IPS-20b (cell line): ENCODE measurements at regions not wholly inside any gene's neighbourhood (a gene's known extent, or its start where the extent isn't known, plus 50 kb on each side); places are given as distances from the start of the nearest gene placed in this dataset.

Experiments
- H3K27ac ChIP-seq: one replicate; pipeline ENCODE4 v1.5.1; 2013; ENCODE audit warnings: low read length
- H3K27me3 ChIP-seq: 2 replicates; pipeline ENCODE4 v1.6.1; 2013; ENCODE audit warnings: mild to moderate bottlenecking, low read length, inconsistent platforms; ENCODE audit not compliant: insufficient read depth
- H3K36me3 ChIP-seq: 2 replicates; pipeline ENCODE4 v1.6.1; 2013; ENCODE audit warnings: low read depth, mild to moderate bottlenecking, inconsistent platforms, low read length, moderate library complexity; ENCODE audit not compliant: insufficient read depth
- H3K4me1 ChIP-seq: 2 replicates; pipeline ENCODE4 v1.6.1; 2013; ENCODE audit warnings: mild to moderate bottlenecking, control low read depth, inconsistent platforms, low read length, moderate library complexity; ENCODE audit not compliant: insufficient read depth
- H3K4me3 ChIP-seq: 2 replicates; pipeline ENCODE4 v1.5.1; 2013; ENCODE audit warnings: mild to moderate bottlenecking, low read length, inconsistent platforms
- H3K9ac ChIP-seq: 2 replicates; pipeline ENCODE4 v1.6.1; 2013; ENCODE audit warnings: low read depth, mild to moderate bottlenecking, inconsistent platforms, low read length, moderate library complexity
- H3K9me3 ChIP-seq: 2 replicates; pipeline ENCODE4 v1.6.1; 2013; ENCODE audit warnings: mild to moderate bottlenecking, low read depth, low read length, inconsistent platforms; ENCODE audit not compliant: insufficient read depth

GRCh38 chr9:117775591-117775990, 71.4 kb downstream of the TLR4 start:
- Histone ChIP-seq H3K9ac (no peak overlapping the region), H3K9me3 (no peaks in the 10 kb centered on the region), H3K27ac (no peak overlapping the region), H3K27me3 (no peaks in the 10 kb centered on the region), H3K4me1 (no peaks in the 10 kb centered on the region), H3K36me3 (no peaks in the 10 kb centered on the region), H3K4me3 (no peak overlapping the region)

DNA sequence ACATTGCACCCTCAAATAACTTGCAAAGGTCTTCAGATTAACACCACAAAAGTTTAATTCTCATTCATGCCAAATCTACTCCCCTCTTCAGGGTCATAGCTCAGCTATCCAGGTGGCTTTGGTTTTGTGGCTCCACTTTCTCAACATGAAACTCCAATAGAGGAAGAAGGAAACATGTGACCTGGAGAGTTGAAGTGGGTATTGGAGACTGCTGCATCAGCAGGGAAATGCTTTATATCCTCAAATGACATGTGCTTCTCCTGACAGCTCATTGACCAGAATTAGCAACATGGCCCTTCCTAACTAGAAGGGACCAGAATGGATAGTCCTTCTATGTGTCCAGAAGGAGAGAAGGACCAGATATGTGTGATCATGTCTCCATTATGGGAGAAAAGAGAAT, 73.6 kb downstream of the TLR4 start:
- no peak overlapping the region for H3K9ac ChIP-seq
- H3K27ac ChIP-seq = no peak overlapping the region
- H3K4me3 ChIP-seq = no peak overlapping the region
- no peaks in the 10 kb centered on the region for H3K9me3 ChIP-seq
- H3K36me3 ChIP-seq = no peaks in the 10 kb centered on the region
- no peaks in the 10 kb centered on the region; the same call in 1 of the 2 replicates for H3K4me1 ChIP-seq
- no peaks in the 10 kb centered on the region for H3K27me3 ChIP-seq

DNA sequence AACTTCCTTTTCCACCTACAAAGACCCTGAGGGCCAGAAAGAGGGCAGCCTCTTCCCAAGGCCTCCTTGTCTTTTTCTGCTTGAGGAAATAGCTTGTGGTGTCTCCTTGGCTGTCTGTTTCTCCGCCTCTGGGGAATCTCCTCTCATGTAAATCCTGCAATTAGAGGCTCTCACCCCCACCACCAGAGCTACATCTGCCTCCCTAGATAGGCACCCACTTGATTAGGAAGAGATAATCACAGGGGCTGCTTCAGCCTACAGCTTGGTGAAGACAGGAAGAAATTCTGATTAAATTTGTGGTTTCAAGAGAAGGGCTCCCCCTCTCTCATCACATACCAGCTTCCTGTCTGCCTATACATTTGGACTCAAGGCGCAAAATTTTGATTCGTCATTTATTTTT, 75.6 kb downstream of the TLR4 start:
- no peak overlapping the region for H3K9ac ChIP-seq
- H3K4me3 ChIP-seq = no peak overlapping the region
- H3K4me1 ChIP-seq = no peaks in the 10 kb centered on the region; the same call in 1 of the 2 replicates
- no peaks in the 10 kb centered on the region for H3K27me3 ChIP-seq
- H3K27ac ChIP-seq = no peak overlapping the region
- no peaks in the 10 kb centered on the region for H3K9me3 ChIP-seq
- no peaks in the 10 kb centered on the region for H3K36me3 ChIP-seq

DNA sequence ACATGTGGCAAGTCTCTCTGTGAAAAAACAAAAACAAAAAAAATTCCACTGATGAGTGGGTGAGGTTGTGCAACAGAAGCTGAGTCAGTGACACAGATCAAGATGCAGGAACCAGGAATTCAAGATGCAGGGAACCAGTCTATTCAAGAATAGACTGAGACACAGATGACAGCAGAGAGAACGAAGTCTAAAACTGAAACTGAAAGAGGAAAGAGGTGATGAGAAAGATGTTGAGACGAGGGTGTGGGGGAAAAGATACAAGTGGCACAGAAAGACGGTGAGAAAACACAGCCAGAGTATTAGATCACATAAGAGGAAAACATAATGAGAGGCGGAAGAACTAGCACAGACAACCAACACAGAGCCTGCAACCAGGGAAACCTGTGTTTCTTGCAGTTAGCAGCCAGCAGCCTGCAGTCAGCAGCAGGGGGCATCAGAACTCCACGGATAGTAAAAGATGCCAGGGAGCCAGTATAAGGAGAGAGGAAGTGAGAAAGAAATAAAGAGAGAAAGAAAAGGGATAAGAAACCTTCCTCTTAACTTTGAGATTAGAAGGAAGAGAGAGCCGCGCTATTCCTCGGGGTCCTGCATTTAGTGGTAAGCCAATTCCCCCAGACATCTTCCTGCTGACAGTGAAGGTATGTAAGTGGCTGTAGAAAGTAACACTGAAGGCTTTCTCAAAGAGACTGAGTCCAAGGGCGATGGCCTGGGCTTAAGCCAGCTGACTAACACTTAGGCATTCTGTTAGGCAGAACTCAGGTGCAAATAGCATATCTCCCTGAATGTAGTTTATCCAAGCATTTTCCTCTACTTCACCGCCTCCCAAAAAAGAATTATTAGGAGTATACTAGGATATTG, 79.0 kb downstream of the TLR4 start:
- no peak overlapping the region for H3K27ac ChIP-seq
- H3K27me3 ChIP-seq = no peaks in the 10 kb centered on the region
- no peak overlapping the region for H3K9ac ChIP-seq
- no peaks in the 10 kb centered on the region for H3K9me3 ChIP-seq
- H3K4me1 ChIP-seq = no peaks in the 10 kb centered on the region; the same call in 1 of the 2 replicates
- H3K4me3 ChIP-seq = no peak overlapping the region
- H3K36me3 ChIP-seq = no peaks in the 10 kb centered on the region

DNA sequence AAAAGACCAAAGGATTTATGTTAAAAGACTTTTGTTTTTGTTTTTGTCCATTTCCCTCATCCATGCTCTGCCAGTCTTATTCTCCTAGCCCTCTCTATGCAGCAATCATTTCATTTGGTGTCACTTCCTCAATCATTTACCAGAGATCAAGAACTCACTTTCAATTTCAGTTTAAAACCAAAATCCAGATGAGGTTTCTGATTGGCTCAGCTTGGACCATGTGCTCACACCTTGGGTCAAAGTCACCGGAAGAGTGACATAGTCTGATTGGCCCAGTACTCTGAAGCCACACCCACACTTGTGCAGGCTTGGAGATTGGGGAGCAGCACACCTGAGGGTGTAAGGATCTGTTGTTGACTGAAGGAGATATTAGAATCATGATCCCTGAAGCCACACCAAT, 79.6 kb downstream of the TLR4 start:
- no peak overlapping the region for H3K9ac ChIP-seq
- no peaks in the 10 kb centered on the region for H3K27me3 ChIP-seq
- H3K27ac ChIP-seq = no peak overlapping the region
- no peaks in the 10 kb centered on the region; the same call in 1 of the 2 replicates for H3K4me1 ChIP-seq
- H3K36me3 ChIP-seq = no peaks in the 10 kb centered on the region
- H3K4me3 ChIP-seq = no peak overlapping the region
- H3K9me3 ChIP-seq = no peaks in the 10 kb centered on the region

GRCh38 chr9:117784996-117785395, 80.8 kb downstream of the TLR4 start:
- Histone ChIP-seq H3K4me3 (no peak overlapping the region), H3K9me3 (no peaks in the 10 kb centered on the region), H3K27me3 (no peaks in the 10 kb centered on the region), H3K9ac (no peak overlapping the region), H3K4me1 (no peaks in the 10 kb centered on the region; the same call in 1 of the 2 replicates), H3K36me3 (no peaks in the 10 kb centered on the region), H3K27ac (no peak overlapping the region)

- H3K27ac ChIP-seq = no peak overlapping the region
- H3K4me3 ChIP-seq = no peak overlapping the region
- H3K27me3 ChIP-seq = no peaks in the 10 kb centered on the region
- H3K9me3 ChIP-seq = no peaks in the 10 kb centered on the region
- no peak overlapping the region for H3K9ac ChIP-seq
- H3K4me1 ChIP-seq = no peaks in the 10 kb centered on the region; the same call in 1 of the 2 replicates
- H3K36me3 ChIP-seq = no peaks in the 10 kb centered on the region
Measured at GRCh38 chr9:117787746-117788145, 83.5 kb downstream of the TLR4 start.

DNA sequence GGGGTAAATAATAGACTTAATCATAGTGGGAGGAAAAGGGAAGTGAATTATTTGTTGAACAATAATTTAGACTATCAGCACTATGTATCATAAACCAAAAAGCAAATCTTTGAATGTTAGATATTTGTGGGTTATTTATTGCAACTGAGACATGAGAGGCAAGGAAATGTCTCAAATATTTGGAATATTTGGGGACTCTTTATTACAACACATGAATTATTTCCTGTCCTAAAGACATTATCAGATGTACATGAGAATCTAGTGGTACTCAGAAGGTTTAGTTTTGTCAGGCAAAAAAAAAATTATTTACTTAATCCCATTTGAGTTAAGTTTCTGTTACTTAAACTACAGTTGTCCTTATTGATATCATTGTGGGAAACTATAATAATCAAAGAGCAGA, 91.1 kb downstream of the TLR4 start:
- H3K9me3 ChIP-seq = no peaks in the 10 kb centered on the region
- H3K36me3 ChIP-seq = no peaks in the 10 kb centered on the region
- no peaks in the 10 kb centered on the region for H3K27me3 ChIP-seq
- no peak overlapping the region for H3K4me3 ChIP-seq
- no peak overlapping the region for H3K9ac ChIP-seq
- no peaks in the 10 kb centered on the region; the same call in 1 of the 2 replicates for H3K4me1 ChIP-seq
- H3K27ac ChIP-seq = no peak overlapping the region

GRCh38 chr9:117796681-117797080, 92.5 kb downstream of the TLR4 start:
- Histone ChIP-seq H3K27me3 (no peaks in the 10 kb centered on the region), H3K9me3 (no peaks in the 10 kb centered on the region), H3K36me3 (no peaks in the 10 kb centered on the region), H3K27ac (no peak overlapping the region), H3K4me3 (no peak overlapping the region), H3K9ac (no peak overlapping the region), H3K4me1 (no peaks in the 10 kb centered on the region; the same call in 1 of the 2 replicates)

DNA sequence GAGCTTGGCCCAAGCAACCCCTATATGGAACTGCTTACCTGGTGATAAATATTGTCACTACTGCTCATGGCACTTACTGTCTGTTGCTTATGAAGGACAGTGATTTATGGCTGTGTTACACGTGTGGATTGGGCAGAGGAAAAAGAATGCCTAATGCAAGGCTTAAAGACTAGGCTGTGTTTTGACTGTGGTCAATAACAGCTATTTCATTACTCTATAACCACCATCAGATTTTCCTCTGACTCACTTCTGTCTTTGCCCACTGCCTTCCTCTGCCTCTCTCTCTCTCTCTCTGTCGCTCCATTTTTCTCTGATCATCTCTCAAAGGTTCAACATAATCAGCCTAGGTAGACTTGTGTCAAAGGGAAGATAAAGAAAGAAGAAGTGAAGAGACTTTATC, 96.2 kb downstream of the TLR4 start:
- Histone ChIP-seq H3K9me3 (no peaks in the 10 kb centered on the region), H3K9ac (no peak overlapping the region), H3K4me1 (no peaks in the 10 kb centered on the region), H3K27ac (no peak overlapping the region), H3K4me3 (no peak overlapping the region), H3K36me3 (no peaks in the 10 kb centered on the region), H3K27me3 (no peaks in the 10 kb centered on the region)

DNA sequence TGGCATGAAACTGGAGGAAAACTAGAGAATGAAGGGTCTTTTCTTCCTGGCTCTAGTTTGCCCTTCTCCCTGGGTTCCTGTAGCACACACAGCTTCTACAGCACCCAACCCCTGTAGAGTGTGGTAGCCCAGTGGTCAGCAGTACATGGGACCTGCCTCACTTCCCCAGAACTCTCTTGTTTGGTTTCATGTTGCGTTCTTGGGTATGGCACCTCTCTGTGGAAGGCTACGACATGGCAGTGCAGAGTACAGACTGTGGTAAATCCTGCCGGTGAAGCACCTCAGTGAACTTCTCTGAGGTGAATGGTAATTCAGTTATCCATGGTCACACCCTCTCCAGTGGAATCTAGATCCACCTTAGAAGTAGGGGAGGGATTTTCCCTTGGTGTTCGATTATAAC, 105.5 kb downstream of the TLR4 start:
- Histone ChIP-seq H3K9ac (no peak overlapping the region), H3K4me1 (no peaks in the 10 kb centered on the region)

GRCh38 chr9:117815315-117815714, 111.1 kb downstream of the TLR4 start:
- no peak overlapping the region for H3K27ac ChIP-seq
- no peak overlapping the region for H3K9ac ChIP-seq
- H3K4me1 ChIP-seq = no peaks in the 10 kb centered on the region
- H3K9me3 ChIP-seq = no peaks in the 10 kb centered on the region
- no peaks in the 10 kb centered on the region for H3K27me3 ChIP-seq
- no peaks in the 10 kb centered on the region for H3K36me3 ChIP-seq
- H3K4me3 ChIP-seq = no peak overlapping the region

More for the DNA sequence above, 105.5 kb downstream of the TLR4 start:
- H3K4me3 ChIP-seq = no peak overlapping the region
- H3K9me3 ChIP-seq = no peaks in the 10 kb centered on the region
- H3K36me3 ChIP-seq = no peaks in the 10 kb centered on the region
- H3K27me3 ChIP-seq = no peaks in the 10 kb centered on the region
- H3K27ac ChIP-seq = no peak overlapping the region
